H9 (cell line): ENCODE measurements at regions not wholly inside any gene's neighbourhood (a gene's known extent, or its start where the extent isn't known, plus 50 kb on each side); places are given as distances from the start of the nearest gene placed in this dataset.

ENCODE experiments used
- DNase-seq: peaks from one replicate; pipeline ENCODE4 v3.0.0-alpha.2; 2017
- H2AFZ ChIP-seq: one replicate; pipeline ENCODE4 v1.6.1; 2013; ENCODE audit warnings: mild to moderate bottlenecking, low read length, control low read depth, moderate library complexity
- H2AK5ac ChIP-seq: 2 replicates; pipeline ENCODE4 v1.6.1; 2013; ENCODE audit warnings: low read length, control low read depth, mixed read lengths; ENCODE audit not compliant: insufficient read length
- H2BK120ac ChIP-seq: one replicate; pipeline ENCODE4 v1.6.1; 2013; ENCODE audit warnings: low read depth, mild to moderate bottlenecking, low read length, control low read depth, inconsistent platforms; ENCODE audit not compliant: poor library complexity, severe bottlenecking
- H2BK12ac ChIP-seq: 2 replicates; pipeline ENCODE4 v1.6.1; 2013; ENCODE audit warnings: low read length, control low read depth, mixed read lengths, low read depth; ENCODE audit not compliant: insufficient read length
- H2BK15ac ChIP-seq: 2 replicates; pipeline ENCODE4 v1.6.1; 2013; ENCODE audit warnings: low read depth, low read length, control low read depth
- H2BK20ac ChIP-seq: one replicate; pipeline ENCODE4 v1.6.1; 2013; ENCODE audit warnings: low read depth, mild to moderate bottlenecking, low read length, control low read depth, inconsistent platforms; ENCODE audit not compliant: poor library complexity, severe bottlenecking
- H2BK5ac ChIP-seq: 2 replicates; pipeline ENCODE4 v1.6.1; 2013; ENCODE audit warnings: low read length, control low read depth, mixed read lengths; ENCODE audit not compliant: insufficient read length
- H3K14ac ChIP-seq: 2 replicates; pipeline ENCODE4 v1.6.1; 2013; ENCODE audit warnings: low read length, control low read depth; ENCODE audit not compliant: insufficient read depth
- H3K18ac ChIP-seq: 2 replicates; pipeline ENCODE4 v1.6.1; 2013; ENCODE audit warnings: low read depth, mild to moderate bottlenecking, mixed read lengths, low read length, control low read depth; ENCODE audit not compliant: insufficient read length
- H3K23ac ChIP-seq: 2 replicates; pipeline ENCODE4 v1.6.1; 2013; ENCODE audit warnings: low read length, control low read depth, mixed read lengths, low read depth; ENCODE audit not compliant: insufficient read length
- H3K23me2 ChIP-seq: 2 replicates; pipeline ENCODE4 v1.6.1; 2013; ENCODE audit warnings: low read depth, mild to moderate bottlenecking, mixed read lengths, low read length, control low read depth; ENCODE audit not compliant: insufficient read length, poor library complexity, severe bottlenecking
- H3K27ac ChIP-seq: 2 replicates; pipeline ENCODE4 v1.5.1; 2013; ENCODE audit warnings: low read length, control low read depth, mixed read lengths, low read depth; ENCODE audit not compliant: insufficient read length
- H3K27me3 ChIP-seq: 2 replicates; pipeline ENCODE4 v1.6.1; 2013; ENCODE audit warnings: low read length, control low read depth, inconsistent platforms; ENCODE audit not compliant: insufficient read depth
- H3K4ac ChIP-seq: 2 replicates; pipeline ENCODE4 v1.6.1; 2013; ENCODE audit warnings: low read depth, mild to moderate bottlenecking, control low read depth, inconsistent platforms, low read length, moderate library complexity
- H3K4me1 ChIP-seq: 2 replicates; pipeline ENCODE4 v1.6.1; 2013; ENCODE audit warnings: low read length, control low read depth, inconsistent platforms; ENCODE audit not compliant: insufficient read depth
- H3K4me2 ChIP-seq: 2 replicates; pipeline ENCODE4 v1.6.1; 2013; ENCODE audit warnings: low read length, control low read depth, mixed read lengths; ENCODE audit not compliant: insufficient read length, insufficient read depth
- H3K56ac ChIP-seq: 2 replicates; pipeline ENCODE4 v1.6.1; 2013; ENCODE audit warnings: low read depth, mild to moderate bottlenecking, mixed read lengths, low read length, control low read depth; ENCODE audit not compliant: insufficient read length
- H3K79me1 ChIP-seq: 2 replicates; pipeline ENCODE4 v1.6.1; 2013; ENCODE audit warnings: low read depth, mild to moderate bottlenecking, moderate library complexity, low read length, control low read depth, inconsistent platforms; ENCODE audit not compliant: insufficient read depth, poor library complexity, severe bottlenecking
- H3K79me2 ChIP-seq: 2 replicates; pipeline ENCODE4 v1.6.1; 2013; ENCODE audit warnings: low read length, control low read depth, inconsistent platforms; ENCODE audit not compliant: insufficient read depth
- H3K9ac ChIP-seq: 2 replicates; pipeline ENCODE4 v1.6.1; 2013; ENCODE audit warnings: low read length, control low read depth, mixed read lengths; ENCODE audit not compliant: insufficient read length; ENCODE audit errors: extremely low read depth
- H3K9me3 ChIP-seq: one replicate; pipeline ENCODE4 v1.6.1; 2013; ENCODE audit warnings: low read depth, low read length, inconsistent platforms; ENCODE audit not compliant: control insufficient read depth
- H3T11ph ChIP-seq: one replicate; pipeline ENCODE4 v1.6.1; 2013; ENCODE audit warnings: mild to moderate bottlenecking, low read length, control low read depth, inconsistent platforms
- H4K20me1 ChIP-seq: one replicate; pipeline ENCODE4 v1.6.1; 2013; ENCODE audit not compliant: control insufficient read depth, insufficient read length, insufficient read depth
- H4K5ac ChIP-seq: 2 replicates; pipeline ENCODE4 v1.6.1; 2013; ENCODE audit warnings: low read depth, mild to moderate bottlenecking, mixed read lengths, low read length, control low read depth; ENCODE audit not compliant: insufficient read length
- H4K8ac ChIP-seq: replicated peaks from 2 replicates; pipeline ENCODE4 v1.6.1; 2013; ENCODE audit warnings: low read length, control low read depth, mixed read lengths, low read depth; ENCODE audit not compliant: insufficient read length
- H4K91ac ChIP-seq: 2 replicates; pipeline ENCODE4 v1.6.1; 2013; ENCODE audit warnings: low read depth, mild to moderate bottlenecking, moderate library complexity, mixed read lengths, low read length, control low read depth; ENCODE audit not compliant: insufficient read length
- H3K27ac Mint-ChIP-seq, 3 experiments: 2 replicates in 2 of 3; 3 replicates in 1 of 3; pipeline ENCODE4 v1.8.0; 2020 to 2021; ENCODE audit warnings: mixed read lengths in 3 of 3, mild to moderate bottlenecking in 1 of 3, moderate library complexity in 1 of 3
- H3K27me3 Mint-ChIP-seq: 2 replicates; pipeline ENCODE4 v1.8.0; 2021; ENCODE audit warnings: low read depth, mild to moderate bottlenecking, moderate library complexity, mixed read lengths
- H3K36me3 Mint-ChIP-seq, 3 experiments: 2 replicates in 2 of 3; 3 replicates in 1 of 3; pipeline ENCODE4 v1.8.0; 2020 to 2021; ENCODE audit warnings: low read depth in 3 of 3, mixed read lengths in 3 of 3; ENCODE audit not compliant: insufficient read depth in 1 of 3
- H3K4me1 Mint-ChIP-seq, 2 experiments: 2 replicates each; pipeline ENCODE4 v1.8.0; 2020; ENCODE audit warnings: mixed read lengths in 2 of 2
- H3K4me3 Mint-ChIP-seq, 2 experiments: 2 replicates in 1 of 2; 3 replicates in 1 of 2; pipeline ENCODE4 v1.8.0; 2020 to 2021; ENCODE audit warnings: mild to moderate bottlenecking in 2 of 2, mixed read lengths in 2 of 2, moderate library complexity in 1 of 2
- H3K9me3 Mint-ChIP-seq, 2 experiments: 2 replicates in 1 of 2; 3 replicates in 1 of 2; pipeline ENCODE4 v1.8.0; 2020; ENCODE audit warnings: mild to moderate bottlenecking in 2 of 2, mixed read lengths in 2 of 2, moderate library complexity in 1 of 2
- WGBS: extraction: QIAGEN DNeasy Blood & Tissue Kit; methylation state at CpG from one replicate; pipeline ENCODE4 v1.1.7; 2013; ENCODE audit warnings: missing lambda C conversion rate, low lambda C conversion rate, mixed read lengths; ENCODE audit not compliant: insufficient read length; ENCODE audit errors: extremely low coverage; 5-methylcytosine and 5-hydroxymethylcytosine counted together
- TF ChIP-seq, protein P1 (sequence below): fragments of 200-600 bp; sonication (generic); conservative IDR thresholded peaks from 3 replicates; pipeline ENCODE4 v1.8.0; 2021; ENCODE audit warnings: antibody characterized with exemption, mild to moderate bottlenecking

DNA sequence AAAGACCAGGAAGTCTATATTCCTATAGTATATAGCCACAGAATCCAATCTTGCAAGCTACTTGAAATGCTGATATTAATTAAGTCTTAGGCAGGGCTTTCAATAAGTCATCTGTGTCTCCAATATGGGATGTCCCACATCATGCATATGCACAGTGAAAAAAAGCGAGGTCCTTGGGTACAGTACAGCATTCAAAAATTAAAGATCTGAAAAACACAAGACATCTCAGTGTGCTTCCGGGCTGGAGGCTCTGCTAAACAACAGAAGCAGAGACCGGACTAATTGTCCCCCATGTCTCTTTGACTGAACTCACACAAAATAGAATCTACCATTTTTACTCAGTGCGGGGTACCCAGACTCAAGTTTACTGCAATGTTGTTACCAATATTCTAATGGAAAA lies 156.0 kb downstream of the DAD1 start:
- Histone ChIP-seq H2BK15ac (no peak overlapping the region), H3K23ac (no peak overlapping the region), H3K56ac (no peak overlapping the region), H3T11ph (no peak overlapping the region), H2AK5ac (no peak overlapping the region), H4K8ac (no peak overlapping the region), H3K27me3 (0 out of 2 replicates have a peak, but pooled peaks cover 2% of the 10 kb centered on the region), H3K4me1 (no peaks in the 10 kb centered on the region), H3K27ac (no peak overlapping the region), H2BK20ac (no peak overlapping the region), H2BK12ac (no peak overlapping the region), H3K23me2 (no peaks in the 10 kb centered on the region), H3K79me1 (no peaks in the 10 kb centered on the region), H3K9ac (no peak overlapping the region), H3K18ac (no peak overlapping the region), H2BK120ac (no peak overlapping the region), H3K4ac (no peak overlapping the region), H3K14ac (no peak overlapping the region), H3K79me2 (no peaks in the 10 kb centered on the region), H3K4me2 (no peak overlapping the region), H4K91ac (no peak overlapping the region), H3K9me3 (no peaks in the 10 kb centered on the region), H2BK5ac (no peak overlapping the region), H2AFZ (no peak overlapping the region), H4K5ac (no peak overlapping the region), H4K20me1 (no peaks in the 10 kb centered on the region)
- no CpG with 5 or more reads among the region's 4 CpGs for WGBS
- DNase-seq = no peak
- Mint-ChIP-seq H3K9me3 (no peaks in the 10 kb centered on the region), H3K27ac (no peak overlapping the region), H3K36me3 (no peaks in the 10 kb centered on the region), H3K4me1 (peaks cover 0 to 4% of the 10 kb centered on the region in 2 experiments; a peak in 1 of 4 replicates), H3K4me3 (no peak overlapping the region), H3K27me3 (no peaks in the 10 kb centered on the region; the same call in 1 of the 2 replicates)
- TF ChIP-seq, protein P1, sequence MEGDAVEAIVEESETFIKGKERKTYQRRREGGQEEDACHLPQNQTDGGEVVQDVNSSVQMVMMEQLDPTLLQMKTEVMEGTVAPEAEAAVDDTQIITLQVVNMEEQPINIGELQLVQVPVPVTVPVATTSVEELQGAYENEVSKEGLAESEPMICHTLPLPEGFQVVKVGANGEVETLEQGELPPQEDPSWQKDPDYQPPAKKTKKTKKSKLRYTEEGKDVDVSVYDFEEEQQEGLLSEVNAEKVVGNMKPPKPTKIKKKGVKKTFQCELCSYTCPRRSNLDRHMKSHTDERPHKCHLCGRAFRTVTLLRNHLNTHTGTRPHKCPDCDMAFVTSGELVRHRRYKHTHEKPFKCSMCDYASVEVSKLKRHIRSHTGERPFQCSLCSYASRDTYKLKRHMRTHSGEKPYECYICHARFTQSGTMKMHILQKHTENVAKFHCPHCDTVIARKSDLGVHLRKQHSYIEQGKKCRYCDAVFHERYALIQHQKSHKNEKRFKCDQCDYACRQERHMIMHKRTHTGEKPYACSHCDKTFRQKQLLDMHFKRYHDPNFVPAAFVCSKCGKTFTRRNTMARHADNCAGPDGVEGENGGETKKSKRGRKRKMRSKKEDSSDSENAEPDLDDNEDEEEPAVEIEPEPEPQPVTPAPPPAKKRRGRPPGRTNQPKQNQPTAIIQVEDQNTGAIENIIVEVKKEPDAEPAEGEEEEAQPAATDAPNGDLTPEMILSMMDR = no peak
